Activated T-helper 17 cell treated with anti-CD3 and anti-CD28 coated beads, Interleukin-2, amount 50 U/mL, for 72 hours (primary cell): ENCODE measurements at regions not wholly inside any gene's neighbourhood (a gene's known extent, or its start where the extent isn't known, plus 50 kb on each side); places are given as distances from the start of the nearest gene placed in this dataset.
"Not testable (repeated sequence)": the region's sequence is repeated elsewhere in the genome, so short reads cannot be mapped to it uniquely, and the experiment has no call there.

Source experiments
- ATAC-seq: fragments of 150-1000 bp; cut with Tn5 transposase; replicated peaks from 2 replicates; pipeline ENCODE4 v1.10.0; 2021; ENCODE audit warnings: mild to moderate bottlenecking, moderate library complexity
- H3K27ac Mint-ChIP-seq: one replicate; pipeline ENCODE4 v1.8.0; 2022; ENCODE audit warnings: mixed read lengths
- H3K27me3 Mint-ChIP-seq: one replicate; pipeline ENCODE4 v1.8.0; 2022; ENCODE audit warnings: mixed read lengths
- H3K36me3 Mint-ChIP-seq: one replicate; pipeline ENCODE4 v1.8.0; 2022; ENCODE audit warnings: low read depth, mild to moderate bottlenecking, mixed read lengths
- H3K4me1 Mint-ChIP-seq: one replicate; pipeline ENCODE4 v1.8.0; 2022; ENCODE audit warnings: mixed read lengths
- H3K4me3 Mint-ChIP-seq: one replicate; pipeline ENCODE4 v1.8.0; 2022; ENCODE audit warnings: mild to moderate bottlenecking, mixed read lengths
- H3K9me3 Mint-ChIP-seq: one replicate; pipeline ENCODE4 v1.8.0; 2022; ENCODE audit warnings: mixed read lengths

DNA sequence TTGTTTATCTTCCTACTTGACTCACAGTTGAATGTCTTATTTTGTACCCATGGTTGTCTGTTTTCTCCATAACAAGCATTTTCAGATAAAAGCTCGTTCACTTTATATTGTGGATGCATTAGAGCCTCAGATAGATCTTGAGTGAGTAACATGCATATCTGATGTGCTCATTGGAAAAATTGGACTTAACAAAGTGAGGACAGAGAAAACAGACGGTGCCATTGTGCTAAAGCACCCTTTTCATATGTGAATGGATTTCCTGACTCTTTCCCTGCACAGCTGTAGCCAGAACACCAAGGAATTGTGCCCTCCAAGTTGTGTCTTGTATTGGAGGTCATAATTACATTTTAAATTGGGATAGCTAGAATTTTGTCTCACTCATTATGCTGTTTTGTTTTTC is 325.8 kb upstream of the MEF2C start:
- Mint-ChIP-seq H3K36me3 (no peaks in the 10 kb centered on the region), H3K4me1 (no peaks in the 10 kb centered on the region), H3K4me3 (no peak overlapping the region), H3K9me3 (no peaks in the 10 kb centered on the region), H3K27me3 (no peaks in the 10 kb centered on the region), H3K27ac (no peak overlapping the region)
- ATAC-seq, result no peak

DNA sequence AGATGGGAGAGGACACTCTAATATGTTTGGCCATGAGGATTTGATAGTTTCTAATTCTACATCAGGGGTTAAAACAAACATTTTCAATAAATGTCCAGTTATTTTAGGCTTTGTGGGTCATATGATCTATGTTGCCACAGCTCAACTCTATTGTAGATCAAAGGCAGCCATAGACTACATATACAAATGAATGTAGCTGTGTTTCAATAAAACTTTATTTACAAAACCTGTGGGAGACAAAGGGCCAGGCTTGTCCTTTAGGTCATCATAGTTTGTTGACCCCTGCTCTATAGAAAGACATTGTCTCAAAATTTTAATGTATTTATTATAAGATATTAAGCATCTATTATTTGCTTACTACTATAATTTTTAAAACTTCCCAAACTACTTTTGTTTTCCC is 325.4 kb upstream of the MEF2C start:
- Mint-ChIP-seq H3K27me3 (no peaks in the 10 kb centered on the region), H3K36me3 (no peaks in the 10 kb centered on the region), H3K27ac (no peak overlapping the region), H3K4me1 (no peaks in the 10 kb centered on the region), H3K4me3 (no peak overlapping the region), H3K9me3 (no peaks in the 10 kb centered on the region)
- no peak for ATAC-seq

DNA sequence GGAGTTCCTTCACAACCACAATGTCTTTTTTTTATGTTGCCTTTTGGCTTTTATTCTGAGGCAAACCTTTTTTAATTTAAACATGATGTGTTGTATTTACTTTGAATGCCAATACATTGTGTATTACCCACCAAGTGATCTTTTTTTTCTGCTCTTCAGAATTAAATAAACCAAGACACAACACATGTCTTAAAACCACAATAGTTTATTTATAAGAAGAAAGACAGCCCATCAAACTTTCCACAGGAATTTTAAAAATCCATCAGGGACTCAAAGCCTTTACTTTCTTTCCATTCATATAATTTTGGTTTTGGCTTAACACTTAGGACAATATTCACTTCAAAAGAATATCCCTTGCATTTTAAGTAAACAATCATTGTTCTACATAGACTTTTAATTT is 321.8 kb upstream of the MEF2C start:
- Mint-ChIP-seq H3K27ac (no peak overlapping the region), H3K36me3 (no peaks in the 10 kb centered on the region), H3K9me3 (peaks cover 6% of the 10 kb centered on the region), H3K27me3 (no peaks in the 10 kb centered on the region), H3K4me3 (no peak overlapping the region), H3K4me1 (no peaks in the 10 kb centered on the region)
- ATAC-seq, result no peak

DNA sequence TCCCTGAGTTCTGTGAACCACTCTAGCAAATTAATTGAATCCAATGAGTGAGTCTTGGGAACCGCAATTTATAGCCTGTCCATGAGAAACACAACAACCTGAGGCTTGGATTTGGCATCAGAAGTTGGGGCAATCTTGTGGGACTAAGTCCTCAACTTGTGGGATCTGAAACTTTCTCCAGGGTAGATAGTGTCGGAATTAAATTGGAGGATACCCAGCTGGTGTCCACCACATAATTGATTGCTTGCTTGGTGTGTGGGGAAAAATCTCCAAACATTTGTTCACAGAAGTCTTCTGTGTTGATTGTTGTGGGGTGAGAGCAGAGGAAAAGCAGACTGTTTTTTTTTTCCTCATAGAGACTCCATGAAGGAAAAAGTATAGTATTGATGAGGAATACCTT is 320.6 kb upstream of the MEF2C start:
- Mint-ChIP-seq H3K36me3 (no peaks in the 10 kb centered on the region), H3K27me3 (no peaks in the 10 kb centered on the region), H3K9me3 (peaks cover 12% of the 10 kb centered on the region), H3K4me3 (no peak overlapping the region), H3K27ac (no peak overlapping the region), H3K4me1 (no peaks in the 10 kb centered on the region)
- ATAC-seq, result no peak

DNA sequence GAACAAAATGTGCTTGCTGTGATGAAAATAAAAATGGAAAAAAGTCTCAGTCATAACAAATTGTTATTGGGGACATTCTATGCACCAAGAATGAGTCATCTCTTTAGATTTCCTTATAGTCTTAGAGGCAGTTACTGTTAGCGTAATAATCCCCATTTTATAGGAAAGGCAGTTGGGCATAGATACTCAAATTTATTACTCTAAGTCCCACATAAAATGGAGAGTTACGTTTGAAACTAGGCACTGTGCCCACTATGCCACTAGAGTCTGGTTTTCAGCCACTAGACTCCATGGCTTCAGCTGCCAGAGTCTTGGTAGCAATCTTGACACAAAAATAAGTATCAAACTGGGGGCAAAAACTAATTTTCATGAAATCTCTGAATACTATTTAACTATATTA is 317.9 kb upstream of the MEF2C start:
- no peaks in the 10 kb centered on the region for H3K4me1 Mint-ChIP-seq
- H3K36me3 Mint-ChIP-seq, result no peaks in the 10 kb centered on the region
- no peaks in the 10 kb centered on the region for H3K27me3 Mint-ChIP-seq
- ATAC-seq, result no peak
- peaks cover 23% of the 10 kb centered on the region for H3K9me3 Mint-ChIP-seq
- no peak overlapping the region for H3K27ac Mint-ChIP-seq
- H3K4me3 Mint-ChIP-seq, result no peak overlapping the region

DNA sequence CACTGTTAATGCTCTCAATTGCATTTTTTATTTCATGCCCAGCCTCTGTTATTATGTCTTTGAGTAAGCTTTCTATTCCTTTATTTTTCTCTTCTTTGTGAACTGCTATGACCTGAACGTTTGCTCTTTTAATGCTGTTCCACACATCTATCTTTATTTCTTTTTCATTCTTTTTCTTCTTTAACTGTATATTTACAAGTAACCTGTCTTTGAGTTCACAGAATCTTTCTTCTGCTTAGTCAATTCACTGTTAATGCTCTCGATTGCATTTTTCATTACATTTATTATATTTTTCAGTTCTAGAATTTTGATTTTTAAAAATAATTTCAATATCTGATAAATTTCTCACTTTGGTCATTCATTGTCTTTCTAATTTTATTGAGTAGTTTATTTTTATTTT is 316.3 kb upstream of the MEF2C start:
- H3K9me3 Mint-ChIP-seq, result peaks cover 23% of the 10 kb centered on the region
- no peak overlapping the region for H3K4me3 Mint-ChIP-seq
- no peaks in the 10 kb centered on the region for H3K36me3 Mint-ChIP-seq
- no peak for ATAC-seq
- no peak overlapping the region for H3K27ac Mint-ChIP-seq
- H3K4me1 Mint-ChIP-seq, result no peaks in the 10 kb centered on the region
- H3K27me3 Mint-ChIP-seq, result no peaks in the 10 kb centered on the region

DNA sequence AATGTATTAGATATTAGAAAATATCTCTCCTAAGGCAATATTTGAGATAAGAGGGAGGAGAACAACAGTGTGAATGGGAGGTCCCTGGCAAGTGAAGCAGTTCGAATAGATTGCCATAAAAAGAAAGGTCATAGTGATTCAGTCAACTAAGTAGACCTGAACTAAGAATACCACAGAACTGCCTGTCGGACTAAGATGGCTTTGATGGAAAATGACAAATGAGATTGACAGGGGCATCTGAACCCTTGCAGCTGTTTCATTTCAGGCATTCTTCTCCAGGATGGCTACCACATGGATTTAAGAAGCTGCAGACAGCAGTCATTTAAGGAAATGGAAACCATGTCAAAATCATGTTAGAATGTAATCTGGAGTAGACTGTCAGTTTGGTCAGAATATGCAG is 308.4 kb upstream of the MEF2C start:
- no peak for ATAC-seq
- no peaks in the 10 kb centered on the region for H3K4me1 Mint-ChIP-seq
- no peak overlapping the region for H3K27ac Mint-ChIP-seq
- H3K27me3 Mint-ChIP-seq, result no peaks in the 10 kb centered on the region
- H3K36me3 Mint-ChIP-seq, result no peaks in the 10 kb centered on the region
- peaks cover 5% of the 10 kb centered on the region for H3K9me3 Mint-ChIP-seq
- no peak overlapping the region for H3K4me3 Mint-ChIP-seq

DNA sequence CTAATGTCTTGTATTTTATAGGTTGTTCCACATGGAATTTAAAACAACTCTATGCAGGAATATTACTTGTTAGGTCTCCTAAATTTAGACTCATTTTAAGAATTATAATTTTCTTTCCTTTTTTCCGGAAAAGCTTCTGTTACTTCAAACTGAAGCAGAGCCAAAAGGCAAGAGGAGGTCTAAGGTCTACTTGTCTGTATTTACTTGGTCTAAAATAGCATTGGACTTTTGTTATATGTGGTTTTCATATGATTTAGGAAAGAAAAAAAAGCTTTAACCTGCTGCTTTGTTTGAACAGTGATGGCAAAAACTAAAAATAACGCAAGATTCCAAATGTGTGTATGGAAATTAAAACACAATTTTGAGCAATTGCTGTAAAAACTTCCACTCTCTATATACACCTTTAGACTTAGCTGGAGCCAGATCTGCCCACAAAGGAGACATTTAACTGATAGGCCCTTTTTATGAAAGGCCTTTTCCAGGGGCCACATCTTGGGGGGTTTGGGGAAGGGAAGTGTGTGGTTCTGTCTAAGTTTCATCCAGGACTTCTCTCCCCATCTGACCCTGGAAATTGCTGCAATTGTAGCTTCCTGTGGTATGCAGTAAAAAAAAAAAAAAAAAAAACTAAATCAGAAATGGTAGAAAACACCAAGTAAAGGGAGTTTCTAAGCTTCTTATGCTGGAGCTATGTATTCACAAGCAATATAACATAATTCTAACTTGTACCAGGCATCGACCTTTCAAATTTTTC is 307.7 kb upstream of the MEF2C start:
- no peaks in the 10 kb centered on the region for H3K36me3 Mint-ChIP-seq
- ATAC-seq, result no peak
- no peaks in the 10 kb centered on the region for H3K4me1 Mint-ChIP-seq
- no peak overlapping the region for H3K27ac Mint-ChIP-seq
- H3K4me3 Mint-ChIP-seq, result no peak overlapping the region
- peaks cover 5% of the 10 kb centered on the region for H3K9me3 Mint-ChIP-seq
- no peaks in the 10 kb centered on the region for H3K27me3 Mint-ChIP-seq

DNA sequence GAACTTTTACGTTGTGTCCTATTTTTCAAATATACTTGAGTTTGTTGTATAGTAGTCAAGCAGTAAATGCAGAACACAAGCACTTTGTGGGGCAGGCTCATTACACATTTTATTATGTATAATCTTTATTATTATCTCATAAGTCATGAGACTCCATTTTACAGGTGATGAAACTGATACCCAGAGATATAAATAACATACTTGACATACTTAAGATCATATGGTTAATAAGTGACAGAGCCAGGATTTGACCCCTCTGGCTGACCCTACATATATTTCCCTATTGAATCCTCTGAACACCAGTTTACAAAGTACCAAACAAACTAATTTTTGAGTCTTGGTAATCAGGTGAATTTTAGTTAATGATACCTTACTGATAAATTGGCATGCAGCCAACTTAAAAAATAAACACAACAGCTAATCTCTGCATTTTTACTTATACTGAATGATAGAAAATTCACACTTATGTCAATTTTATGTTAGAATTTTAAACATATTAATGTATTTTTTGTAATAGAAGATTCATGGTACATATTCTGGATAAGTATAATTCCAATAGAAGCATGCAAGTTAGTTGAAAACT is 305.0 kb upstream of the MEF2C start:
- Mint-ChIP-seq H3K4me3 (no peak overlapping the region), H3K4me1 (no peaks in the 10 kb centered on the region), H3K27me3 (no peaks in the 10 kb centered on the region), H3K36me3 (no peaks in the 10 kb centered on the region), H3K27ac (no peak overlapping the region), H3K9me3 (peaks cover 5% of the 10 kb centered on the region)
- no peak for ATAC-seq

DNA sequence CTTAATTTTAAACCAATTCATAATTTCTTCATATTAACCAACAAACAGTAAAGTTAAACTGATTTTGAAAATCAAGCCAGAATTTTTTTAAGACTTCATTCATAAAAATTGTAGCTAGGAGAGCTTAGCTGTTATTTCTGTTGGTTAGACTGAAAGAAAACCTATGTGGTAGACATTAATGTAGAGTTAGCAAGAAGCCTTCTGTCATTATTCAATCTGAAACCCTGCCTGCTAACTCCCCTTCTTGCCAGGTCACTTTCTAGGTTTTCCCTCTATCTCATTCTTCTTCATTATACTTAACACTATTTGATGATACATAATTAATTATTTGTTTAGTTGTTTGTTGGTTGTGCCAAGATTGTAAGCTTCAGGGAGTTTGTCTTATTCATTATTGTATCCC is 304.3 kb upstream of the MEF2C start:
- Mint-ChIP-seq H3K27me3 (no peaks in the 10 kb centered on the region), H3K4me3 (no peak overlapping the region), H3K9me3 (peaks cover 8% of the 10 kb centered on the region), H3K4me1 (no peaks in the 10 kb centered on the region), H3K27ac (no peak overlapping the region), H3K36me3 (no peaks in the 10 kb centered on the region)
- no peak for ATAC-seq

DNA sequence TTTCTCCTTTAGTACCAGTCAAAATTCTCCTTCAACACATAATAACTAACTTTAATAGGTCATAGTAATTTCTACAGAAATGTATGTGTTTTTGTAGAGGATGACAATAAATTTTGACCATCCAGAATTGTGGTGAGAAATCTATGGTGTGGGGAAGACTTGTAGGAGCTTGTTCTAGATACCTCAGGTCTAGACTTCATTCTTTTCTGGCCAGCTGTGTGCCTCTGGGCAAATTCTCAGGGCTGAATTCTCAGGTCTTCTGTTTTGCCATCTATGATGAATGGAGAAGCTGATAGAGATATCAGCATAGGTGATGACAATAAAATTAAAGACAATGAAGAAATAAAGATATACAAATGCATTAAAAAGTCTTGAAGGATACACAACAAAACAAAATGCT is 298.6 kb upstream of the MEF2C start:
- no peak for ATAC-seq
- H3K27ac Mint-ChIP-seq, result no peak overlapping the region
- no peaks in the 10 kb centered on the region for H3K27me3 Mint-ChIP-seq
- no peak overlapping the region for H3K4me3 Mint-ChIP-seq
- H3K36me3 Mint-ChIP-seq, result no peaks in the 10 kb centered on the region
- H3K4me1 Mint-ChIP-seq, result no peaks in the 10 kb centered on the region
- H3K9me3 Mint-ChIP-seq, result peaks cover 8% of the 10 kb centered on the region

DNA sequence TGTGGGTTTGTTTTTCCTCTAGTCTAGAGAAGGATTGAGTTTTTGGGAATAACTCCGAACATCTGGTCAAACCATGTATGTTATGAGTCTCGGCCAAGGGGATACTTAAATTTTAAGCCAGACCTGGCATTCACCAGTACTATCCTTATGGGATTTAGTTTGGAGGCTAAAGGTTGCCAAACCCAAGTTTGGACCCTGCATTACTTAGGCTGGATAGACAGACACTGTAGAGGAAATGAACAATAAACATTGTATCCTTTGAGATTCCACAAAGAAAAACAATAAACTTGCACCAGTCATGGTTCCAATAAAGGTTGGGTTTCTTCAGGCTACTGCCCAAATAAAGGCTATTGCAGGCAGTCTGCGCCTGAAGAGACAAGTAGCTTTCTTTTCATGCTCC is 296.7 kb upstream of the MEF2C start:
- no peak for ATAC-seq
- H3K27me3 Mint-ChIP-seq, result no peaks in the 10 kb centered on the region
- H3K4me1 Mint-ChIP-seq, result no peaks in the 10 kb centered on the region
- H3K27ac Mint-ChIP-seq, result no peak overlapping the region
- H3K4me3 Mint-ChIP-seq, result no peak overlapping the region
- H3K9me3 Mint-ChIP-seq, result peaks cover 8% of the 10 kb centered on the region
- no peaks in the 10 kb centered on the region for H3K36me3 Mint-ChIP-seq

DNA sequence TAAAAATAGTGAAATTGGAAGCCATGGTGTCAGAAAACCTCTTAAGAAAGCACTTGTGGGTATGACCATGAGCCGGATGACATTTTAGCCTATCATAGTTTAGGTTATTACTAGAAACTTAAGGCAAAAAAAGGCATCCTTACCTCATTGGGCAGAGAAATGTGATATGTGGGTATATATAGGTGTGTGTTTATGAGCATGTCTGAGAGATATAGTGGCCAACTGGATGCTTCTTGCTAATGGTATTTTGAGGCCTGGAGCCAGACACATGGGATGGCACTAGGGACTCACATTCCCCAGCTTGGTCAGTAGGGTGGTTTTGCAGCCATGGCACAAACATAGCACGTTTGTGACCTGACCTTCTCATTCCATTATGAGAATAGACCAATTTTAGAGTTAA is 295.6 kb upstream of the MEF2C start:
- Mint-ChIP-seq H3K27ac (no peak overlapping the region), H3K9me3 (peaks cover 8% of the 10 kb centered on the region), H3K27me3 (no peaks in the 10 kb centered on the region), H3K4me3 (no peak overlapping the region), H3K36me3 (no peaks in the 10 kb centered on the region), H3K4me1 (no peaks in the 10 kb centered on the region)
- ATAC-seq, result no peak

DNA sequence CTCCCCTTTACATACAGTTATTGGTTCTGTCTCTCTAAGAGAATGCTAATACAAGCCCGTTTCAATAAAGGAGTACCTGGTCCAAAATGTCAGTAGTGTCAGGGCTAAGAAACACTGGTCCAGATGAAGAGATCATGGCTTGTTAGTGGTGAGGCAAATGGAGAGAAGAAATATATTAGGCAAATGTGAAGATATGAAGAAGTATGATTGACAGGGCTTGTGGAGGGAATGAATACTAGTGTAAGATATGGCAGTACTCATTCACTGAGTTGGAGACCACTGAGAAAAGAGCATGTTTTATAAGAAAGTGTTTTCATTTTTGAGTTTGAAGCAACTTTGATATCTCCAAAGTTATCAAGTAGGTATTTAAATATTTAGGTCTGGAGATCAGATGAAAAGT is 290.5 kb upstream of the MEF2C start:
- Mint-ChIP-seq H3K27me3 (no peaks in the 10 kb centered on the region), H3K36me3 (no peaks in the 10 kb centered on the region), H3K9me3 (peaks cover 4% of the 10 kb centered on the region), H3K27ac (no peak overlapping the region), H3K4me1 (no peaks in the 10 kb centered on the region), H3K4me3 (no peak overlapping the region)
- ATAC-seq, result no peak

DNA sequence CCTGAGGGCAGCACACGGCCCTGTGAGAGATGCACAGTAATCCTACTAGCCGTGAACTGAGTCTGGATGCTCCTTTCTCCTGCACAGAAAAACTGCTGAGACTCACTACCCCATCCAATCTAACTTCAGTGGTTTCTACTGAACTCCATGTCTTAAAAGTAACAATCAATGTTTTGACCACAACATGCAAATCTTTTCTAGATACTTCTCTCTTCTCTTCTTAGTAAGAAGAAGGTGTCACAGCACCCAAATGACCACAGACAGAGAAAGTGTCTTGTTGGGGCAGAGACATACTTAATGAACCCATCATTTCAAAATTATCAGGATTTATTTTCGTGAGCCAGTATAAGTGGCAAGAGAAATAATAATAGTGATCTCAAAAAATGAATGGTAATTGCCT is 285.8 kb upstream of the MEF2C start:
- no peak overlapping the region for H3K27ac Mint-ChIP-seq
- no peak overlapping the region for H3K4me3 Mint-ChIP-seq
- no peaks in the 10 kb centered on the region for H3K4me1 Mint-ChIP-seq
- no peak for ATAC-seq
- no peaks in the 10 kb centered on the region for H3K36me3 Mint-ChIP-seq
- peaks cover 10% of the 10 kb centered on the region for H3K9me3 Mint-ChIP-seq
- H3K27me3 Mint-ChIP-seq, result no peaks in the 10 kb centered on the region

DNA sequence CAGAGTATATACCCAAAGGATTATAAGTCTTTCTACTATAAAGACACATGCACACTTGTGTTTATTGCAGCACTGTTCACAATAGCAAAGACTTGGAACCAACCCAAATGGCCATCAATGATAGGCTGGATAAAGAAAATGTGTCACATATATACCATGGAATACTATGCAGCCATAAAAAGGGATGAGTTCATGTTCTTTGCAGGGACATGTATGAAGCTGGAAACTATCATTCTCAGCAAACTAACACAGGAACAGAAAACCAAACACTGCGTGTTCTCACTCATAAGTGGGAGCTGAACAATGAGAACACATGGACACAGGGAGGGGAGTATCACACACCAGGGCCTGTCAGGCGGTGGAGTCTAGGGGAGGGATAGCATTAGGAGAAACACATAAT is 281.7 kb upstream of the MEF2C start:
- ATAC-seq, H3K4me1 Mint-ChIP-seq, H3K4me3 Mint-ChIP-seq, H3K27ac Mint-ChIP-seq, H3K36me3 Mint-ChIP-seq, H3K27me3 Mint-ChIP-seq: not testable (repeated sequence)
- H3K9me3 Mint-ChIP-seq, result peaks cover 23% of the 10 kb centered on the region
